Stimulated activated CD4-positive, alpha-beta T cell treated with anti-CD3 and anti-CD28 coated beads, Interleukin-15, amount 100 ng/mL, for 1 hour (primary cell): ENCODE measurements at regions not wholly inside any gene's neighbourhood (a gene's known extent, or its start where the extent isn't known, plus 50 kb on each side); places are given as distances from the start of the nearest gene placed in this dataset.
"Not testable (repeated sequence)": the region's sequence is repeated elsewhere in the genome, so short reads cannot be mapped to it uniquely, and the experiment has no call there.

Source experiments
- DNase-seq, 2 donors: peaks; one replicate each; pipeline ENCODE4 v3.0.0-alpha.2; 2020; ENCODE audit warnings: low read depth in 1 of 2, low spot score in 1 of 2

GRCh38 chr16:11414815-11415775 is 69.8 kb downstream of the RMI2 start:
- DNase-seq, result no peak

- no peak for DNase-seq
Observed at GRCh38 chr16:11416228-11417001, 71.2 kb downstream of the RMI2 start.

DNA sequence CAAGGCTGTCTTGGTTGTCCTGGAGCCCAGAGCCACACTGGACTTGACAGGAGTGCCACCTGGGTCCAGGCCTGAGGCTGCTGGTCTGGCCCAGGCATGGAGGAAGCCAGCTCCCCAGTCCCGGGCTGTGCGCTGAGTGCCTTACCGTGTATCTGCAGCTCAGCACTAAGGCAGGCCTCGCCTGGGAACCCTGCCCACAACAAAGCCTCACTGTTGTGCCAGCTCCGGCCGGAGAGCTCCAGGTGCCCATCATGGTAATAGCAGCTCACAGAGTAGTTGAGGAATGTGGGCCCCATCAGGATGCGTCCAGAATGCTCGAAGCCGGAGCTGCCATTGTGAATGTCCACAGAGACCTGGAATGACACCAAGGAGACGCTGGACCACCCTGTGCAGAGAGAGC is 72.2 kb downstream of the RMI2 start:
- DNase-seq, result no peak

GRCh38 chr16:11418506-11418905 is 73.2 kb downstream of the RMI2 start:
- no peak for DNase-seq

GRCh38 chr16:11420067-11420466 is 74.8 kb downstream of the RMI2 start:
- DNase-seq, result not testable (repeated sequence)

GRCh38 chr16:11420895-11421294 is 75.6 kb downstream of the RMI2 start:
- DNase-seq, result no peak

DNA sequence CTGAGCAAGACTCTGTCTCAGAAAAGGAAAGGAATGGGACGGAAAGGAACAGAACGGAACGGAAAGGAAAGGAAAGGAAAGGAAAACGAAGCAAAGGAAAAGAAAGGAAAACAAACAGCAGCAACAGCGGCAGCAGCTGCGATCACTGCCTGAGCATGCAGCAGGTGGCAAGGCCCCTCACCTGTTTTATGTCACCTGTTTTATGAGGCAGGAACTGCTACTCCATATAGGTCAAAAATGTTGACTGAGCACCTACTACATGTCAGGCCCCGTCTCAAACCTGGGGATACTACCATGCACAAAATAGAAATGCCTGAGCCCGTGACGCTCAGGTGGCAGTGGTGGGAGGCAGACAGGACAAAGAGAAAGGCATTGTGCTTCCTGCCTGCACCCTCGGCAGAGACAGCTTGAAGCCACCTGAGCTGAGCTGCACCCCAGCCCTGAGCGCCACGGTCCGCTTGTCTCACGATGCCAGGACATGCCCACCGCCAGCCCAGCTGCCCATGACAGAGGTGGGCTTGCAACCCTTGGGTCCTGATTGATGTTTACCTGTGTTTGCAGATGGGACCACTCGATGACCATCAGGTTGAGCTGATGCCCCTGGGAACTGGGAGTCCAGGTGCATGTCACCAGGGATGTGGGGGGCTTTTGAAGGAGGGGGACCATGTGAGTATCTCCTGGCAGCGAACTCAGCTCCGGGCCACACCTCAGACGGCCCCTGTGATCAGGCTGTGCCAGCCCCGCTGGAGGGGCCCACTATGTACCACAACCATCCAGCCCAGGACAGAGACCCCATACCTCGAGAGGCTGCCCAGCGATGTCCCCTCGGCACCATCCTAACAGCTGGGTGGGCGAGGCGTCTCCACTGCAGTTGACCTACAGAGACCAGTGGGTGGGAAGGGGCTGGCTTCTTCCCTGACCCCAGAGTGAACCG is 77.4 kb downstream of the RMI2 start:
- DNase-seq, result no peak

DNA sequence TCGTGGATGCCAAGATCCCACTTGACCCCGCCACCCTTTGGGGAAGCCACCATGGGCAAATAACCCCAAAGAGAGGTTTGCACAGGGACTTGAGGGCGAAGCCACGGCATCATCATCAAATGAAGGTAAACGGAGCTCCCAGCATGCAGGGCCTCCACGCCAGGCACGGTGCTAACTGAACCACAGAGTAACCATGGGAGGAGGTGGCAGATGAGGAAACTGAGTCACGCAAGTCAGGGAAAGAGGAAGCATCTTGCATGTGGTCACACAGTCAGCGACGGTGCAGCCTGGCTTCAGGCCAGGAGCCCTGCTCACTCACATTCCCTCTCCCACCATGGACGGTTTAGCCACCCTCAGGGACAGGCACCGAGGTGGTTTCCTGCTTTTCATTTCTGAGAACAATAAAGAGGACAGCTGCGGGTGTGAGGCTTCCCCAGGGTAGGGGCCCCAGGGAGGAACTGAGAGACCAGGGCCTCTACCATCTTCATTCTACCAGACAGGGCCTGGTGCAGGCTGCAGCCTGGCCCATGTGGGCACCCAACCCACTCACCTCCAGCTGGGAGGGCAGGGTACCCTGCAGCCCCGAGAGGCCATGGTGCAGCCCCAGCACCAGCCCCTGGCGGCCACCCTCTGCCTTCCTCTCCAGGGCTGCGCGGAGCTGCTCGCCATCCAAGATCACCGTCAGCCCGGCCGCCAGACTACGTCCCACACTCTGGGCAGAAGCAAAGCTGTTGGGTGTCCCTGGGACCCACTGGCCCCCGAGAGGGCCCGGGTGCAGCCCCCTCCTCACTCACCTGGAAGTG is 78.3 kb downstream of the RMI2 start:
- DNase-seq, result no peak

GRCh38 chr16:11424118-11424460 is 78.8 kb downstream of the RMI2 start:
- DNase-seq, result no peak

DNA sequence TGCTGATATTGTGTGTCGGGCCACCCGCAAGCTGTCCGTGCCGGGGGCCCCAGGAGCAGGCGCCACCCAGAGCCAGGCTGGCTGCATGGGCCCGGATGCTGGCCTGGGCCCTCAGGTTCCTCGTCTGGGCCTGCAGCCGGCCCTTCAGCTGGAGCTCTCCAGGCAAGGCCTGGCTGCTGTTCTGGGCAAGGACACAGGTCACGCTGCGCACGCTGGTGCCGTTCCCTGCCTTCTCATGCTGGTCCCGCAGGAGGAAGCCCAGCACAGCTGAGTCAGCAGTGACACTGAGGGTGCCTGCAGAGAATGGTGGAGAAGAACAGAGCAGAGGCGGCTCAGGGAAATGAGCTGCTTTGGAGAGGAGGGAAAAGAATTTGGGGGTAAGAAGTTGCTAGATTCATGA is 79.9 kb downstream of the RMI2 start:
- no peak for DNase-seq

- no peak for DNase-seq
Observed at GRCh38 chr16:11428623-11428953, 83.3 kb downstream of the RMI2 start.

DNA sequence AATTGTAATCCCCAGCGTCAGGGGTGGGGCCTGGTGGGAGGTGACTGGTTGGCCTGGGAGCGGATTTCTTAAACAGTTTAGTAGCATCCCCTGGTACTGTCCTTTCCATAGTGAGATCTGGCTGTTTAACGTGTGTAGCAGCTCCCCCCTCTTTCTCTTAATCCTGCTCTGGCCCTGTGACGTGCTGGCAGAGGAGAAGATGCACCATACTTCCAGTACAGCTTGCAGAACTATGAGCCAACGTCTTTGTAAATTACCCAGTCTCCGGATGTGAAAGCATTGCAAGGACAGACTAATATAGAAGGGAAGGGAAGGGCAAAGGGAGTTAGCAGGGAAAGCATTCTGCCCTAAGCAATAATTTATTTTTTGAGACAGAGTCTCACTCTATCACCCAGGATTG is 83.9 kb downstream of the RMI2 start:
- DNase-seq, result no peak

DNA sequence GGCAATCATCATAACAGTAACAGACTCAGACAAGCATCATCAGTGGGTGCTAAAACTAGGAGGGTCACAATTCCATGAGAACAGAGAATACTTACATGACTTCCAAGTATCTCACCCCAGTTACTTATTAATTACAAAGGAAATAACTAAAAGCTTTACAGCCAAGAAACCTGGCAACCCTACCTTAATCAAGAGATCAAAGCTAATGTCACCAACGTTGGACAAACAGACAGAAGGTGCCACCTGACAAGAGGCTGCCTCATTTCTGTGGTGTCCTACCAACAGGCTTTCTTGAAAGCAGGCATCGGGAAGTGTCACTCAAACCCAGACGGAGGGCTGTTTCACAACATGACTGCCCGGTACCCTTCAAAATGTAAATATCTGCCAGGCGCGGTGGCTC is 84.6 kb downstream of the RMI2 start:
- DNase-seq, result no peak

- no peak for DNase-seq
Observed at GRCh38 chr16:11430601-11431317, 85.5 kb downstream of the RMI2 start.

DNA sequence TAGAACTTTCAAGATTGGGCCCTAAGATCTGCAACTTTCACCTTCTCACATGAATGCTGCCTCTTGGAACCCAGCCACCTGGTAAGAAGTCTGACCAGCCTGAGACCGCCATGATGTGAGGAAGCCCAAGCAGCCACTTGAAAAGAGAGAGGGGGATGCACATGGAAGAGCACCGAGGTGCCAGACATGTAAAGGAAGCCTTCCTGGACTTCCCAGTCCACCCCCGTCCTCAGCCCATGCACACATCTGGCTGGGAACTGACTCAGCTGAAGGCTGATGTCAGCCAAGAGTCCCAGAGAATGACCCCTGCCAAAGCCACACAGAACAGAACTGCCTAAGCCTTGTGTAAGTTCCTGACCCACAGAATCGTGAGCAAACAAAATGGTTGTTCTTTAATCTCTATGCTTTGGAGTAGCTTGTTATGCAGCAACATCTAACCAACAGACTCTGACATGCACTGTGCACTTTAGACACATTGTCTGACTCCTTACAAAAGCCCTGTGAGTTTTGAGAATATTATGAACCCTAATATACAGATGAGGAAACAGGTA is 86.7 kb downstream of the RMI2 start:
- DNase-seq, result no peak

GRCh38 chr16:11432856-11433395 is 87.7 kb downstream of the RMI2 start:
- no peak for DNase-seq

GRCh38 chr16:11435576-11435975 is 90.3 kb downstream of the RMI2 start:
- no peak for DNase-seq

DNA sequence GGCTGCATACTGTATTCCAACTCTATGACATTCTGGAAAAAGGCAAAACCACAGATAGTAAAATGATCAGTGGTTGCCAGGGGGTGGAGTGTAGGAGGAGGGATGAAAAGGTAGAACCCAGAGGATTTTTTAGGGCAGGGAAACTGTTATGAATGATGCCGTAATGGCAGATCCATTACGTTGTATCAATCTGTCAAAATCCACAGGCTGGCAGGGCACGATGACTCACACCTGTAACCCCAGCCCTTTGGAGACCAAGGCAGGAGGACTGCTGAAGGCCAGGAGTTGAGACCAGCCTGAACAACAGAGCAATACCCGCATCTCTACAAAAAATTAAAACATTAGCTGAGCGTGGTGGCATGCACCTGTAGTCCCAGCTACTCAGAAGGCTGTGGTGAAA is 91.8 kb downstream of the RMI2 start:
- no peak for DNase-seq
